Ovary (tissue), 3 donors: ENCODE measurements at regions not wholly inside any gene's neighbourhood (a gene's known extent, or its start where the extent isn't known, plus 50 kb on each side); places are given as distances from the start of the nearest gene placed in this dataset.
"Not testable (repeated sequence)": the region's sequence is repeated elsewhere in the genome, so short reads cannot be mapped to it uniquely, and the experiment has no call there.

Source experiments
- CTCF ChIP-seq, 3 donors: fragments of 450-650 bp in 2 of 3; fragments of 200-600 bp in 1 of 3; IDR thresholded peaks; one replicate each; pipeline versions ENCODE4 v1.5.1 to v1.8.0; 2016 to 2022; ENCODE audit warnings: antibody characterized with exemption in 3 of 3, mild to moderate bottlenecking in 1 of 3
- EP300 ChIP-seq: sonication (generic); formaldehyde crosslinking; IDR thresholded peaks from one replicate; pipeline ENCODE4 v1.6.1; 2017; ENCODE audit warnings: antibody characterized with exemption
- POLR2A ChIP-seq: fragments of 450-650 bp; IDR thresholded peaks from one replicate; pipeline ENCODE4 v1.6.1; 2017; ENCODE audit warnings: antibody characterized with exemption, mild to moderate bottlenecking, moderate library complexity
- donor health status: DM: no; HTN: no; CAD: no.

GRCh38 chr9:64107867-64108266 lies 1177.1 kb downstream of the FOXD4L5 start:
- TF ChIP-seq CTCF (IDR thresholded peaks at IDR 0.05); EP300; POLR2A: not testable (repeated sequence)
